ENCODE measurements at regions not wholly inside any gene's neighbourhood (a gene's known extent, or its start where the extent isn't known, plus 50 kb on each side); places are given as distances from the start of the nearest gene placed in this dataset.

DNA sequence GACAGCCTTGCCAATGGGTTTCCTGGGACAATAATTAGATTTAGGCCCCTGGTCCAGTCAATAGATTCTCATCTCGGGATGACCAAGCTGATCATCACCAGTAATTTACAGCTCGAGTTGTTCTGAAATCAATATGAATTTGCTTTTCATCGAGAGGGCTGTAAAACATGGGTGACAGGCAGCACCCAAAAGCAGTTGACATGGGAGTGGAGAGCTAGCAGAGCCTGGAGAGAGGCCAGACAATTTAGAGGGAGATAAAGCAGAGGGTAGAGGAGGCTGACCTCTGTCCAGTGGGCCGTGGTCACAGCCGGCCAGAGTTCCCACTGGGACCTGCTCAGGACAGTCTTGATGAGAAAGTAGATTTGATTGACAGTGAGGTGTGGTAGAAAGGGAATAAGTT, 157.3 kb downstream of the ASCL4 start:
- TF ChIP-seq, protein P1, sequence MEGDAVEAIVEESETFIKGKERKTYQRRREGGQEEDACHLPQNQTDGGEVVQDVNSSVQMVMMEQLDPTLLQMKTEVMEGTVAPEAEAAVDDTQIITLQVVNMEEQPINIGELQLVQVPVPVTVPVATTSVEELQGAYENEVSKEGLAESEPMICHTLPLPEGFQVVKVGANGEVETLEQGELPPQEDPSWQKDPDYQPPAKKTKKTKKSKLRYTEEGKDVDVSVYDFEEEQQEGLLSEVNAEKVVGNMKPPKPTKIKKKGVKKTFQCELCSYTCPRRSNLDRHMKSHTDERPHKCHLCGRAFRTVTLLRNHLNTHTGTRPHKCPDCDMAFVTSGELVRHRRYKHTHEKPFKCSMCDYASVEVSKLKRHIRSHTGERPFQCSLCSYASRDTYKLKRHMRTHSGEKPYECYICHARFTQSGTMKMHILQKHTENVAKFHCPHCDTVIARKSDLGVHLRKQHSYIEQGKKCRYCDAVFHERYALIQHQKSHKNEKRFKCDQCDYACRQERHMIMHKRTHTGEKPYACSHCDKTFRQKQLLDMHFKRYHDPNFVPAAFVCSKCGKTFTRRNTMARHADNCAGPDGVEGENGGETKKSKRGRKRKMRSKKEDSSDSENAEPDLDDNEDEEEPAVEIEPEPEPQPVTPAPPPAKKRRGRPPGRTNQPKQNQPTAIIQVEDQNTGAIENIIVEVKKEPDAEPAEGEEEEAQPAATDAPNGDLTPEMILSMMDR (IDR thresholded peaks at IDR 0.05; ENCODE audit: low read length), result no peak
- TF ChIP-seq EZH2 (optimal IDR thresholded peaks at IDR 0.05; ENCODE audit: low read depth, low read length) (no peak), EZH2phosphoT487 (IDR thresholded peaks at IDR 0.05; ENCODE audit: low read length) (no peak)
